K562 (cell line): ENCODE measurements at regions not wholly inside any gene's neighbourhood (a gene's known extent, or its start where the extent isn't known, plus 50 kb on each side); places are given as distances from the start of the nearest gene placed in this dataset.

ENCODE experiments used
- BHLHE40 ChIP-seq: IDR thresholded peaks from 2 replicates; pipeline ENCODE4 v1.6.1; 2011; ENCODE audit warnings: low read length, improper control_type of control experiment
- BRCA1 ChIP-seq, 2 experiments: fragments of 450-650 bp in 1 of 2; sonication (generic) in 1 of 2; formaldehyde crosslinking in 1 of 2; IDR thresholded peaks; 2 replicates each; pipeline versions ENCODE4 v1.5.0 to v1.6.1; 2017 to 2020; ENCODE audit warnings: mild to moderate bottlenecking in 1 of 2, missing genetic modification reagents in 1 of 2
- CTCF ChIP-seq, 3 experiments: IDR thresholded peaks in 2 of 3; conservative IDR thresholded peaks in 1 of 3; 2 replicates each; pipeline ENCODE4 v1.5.1; 2011 to 2012; ENCODE audit warnings: low read length in 3 of 3, mild to moderate bottlenecking in 3 of 3, control low read depth in 2 of 3, improper control_type of control experiment in 1 of 3, inconsistent platforms in 1 of 3, low read depth in 1 of 3, mixed read lengths in 1 of 3, moderate library complexity in 1 of 3; ENCODE audit not compliant: insufficient read depth in 2 of 3
- FOS ChIP-seq: IDR thresholded peaks from 3 replicates; pipeline ENCODE4 v1.6.1; 2011; ENCODE audit not compliant: insufficient read length; ENCODE audit errors: extremely low read depth
- GABPA ChIP-seq: fragments of 200-800 bp; sonication (Bioruptor generic); conservative IDR thresholded peaks from 2 replicates; pipeline ENCODE4 v1.6.1; 2016; ENCODE audit warnings: low read depth, missing genetic modification characterization, missing compliant biosample characterization
- GTF2E2 ChIP-seq: fragments of 200-800 bp; sonication (Bioruptor generic); IDR thresholded peaks from 2 replicates; pipeline ENCODE4 v1.6.1; 2016; ENCODE audit warnings: missing genetic modification characterization, missing compliant biosample characterization
- IRF1 ChIP-seq: sonication (generic); formaldehyde crosslinking; IDR thresholded peaks from 2 replicates; pipeline ENCODE4 v1.8.0; 2022; ENCODE audit warnings: missing genetic modification reagents, mild to moderate bottlenecking, borderline replicate concordance
- KDM2B ChIP-seq: fragments of 250-450 bp; sonication (Bioruptor Pico); IDR thresholded peaks from 2 replicates; pipeline ENCODE4 v1.8.0; 2021; ENCODE audit warnings: mild to moderate bottlenecking, moderate library complexity
- NEUROD1 ChIP-seq: fragments of 150-350 bp; IDR thresholded peaks from 2 replicates; pipeline ENCODE4 v1.6.1; 2014; ENCODE audit warnings: borderline replicate concordance, low read length, low read depth; ENCODE audit not compliant: partially characterized antibody
- PHB2 ChIP-seq: fragments of 450-650 bp; IDR thresholded peaks from 2 replicates; pipeline ENCODE4 v1.6.1; 2017; ENCODE audit warnings: low read depth
- POLR2A ChIP-seq: fragments of 450-650 bp; conservative IDR thresholded peaks from 2 replicates; pipeline ENCODE4 v1.6.1; 2016
- RBM34 ChIP-seq: fragments of 200-400 bp; formaldehyde crosslinking; IDR thresholded peaks from 2 replicates; pipeline ENCODE4 v1.6.1; 2018; ENCODE audit warnings: low read length, borderline replicate concordance; ENCODE audit not compliant: insufficient read depth
- REST ChIP-seq, 2 experiments: fragments of 450-650 bp; formaldehyde crosslinking in 1 of 2; IDR thresholded peaks; 2 replicates each; pipeline versions ENCODE4 v1.4.0 to v1.6.1; 2014 to 2020; ENCODE audit warnings: mild to moderate bottlenecking in 2 of 2, borderline replicate concordance in 1 of 2, low read depth in 1 of 2
- SP1 ChIP-seq: sonication (generic); formaldehyde crosslinking; IDR thresholded peaks from 2 replicates; pipeline ENCODE4 v1.8.1; 2022; ENCODE audit warnings: mild to moderate bottlenecking, missing genetic modification reagents

- TF ChIP-seq GABPA (tag) (no peak), FOS (no peak), NEUROD1 (no peak), GTF2E2 (tag) (no peak), SP1 (CRISPR knock-in tag) (no peak), IRF1 (CRISPR knock-in tag) (no peak), RBM34 (no peak), KDM2B (no peak), BHLHE40 (no peak), PHB2 (no peak), REST (IDR thresholded peaks at IDR 0.05; ENCODE audit: borderline replicate concordance) (no peak), REST (CRISPR knock-in tag; IDR thresholded peaks at IDR 0.05; ENCODE audit: low read depth) (no peak), POLR2A (no peak), CTCF (IDR thresholded peaks at IDR 0.05 in 2 of 3, conservative IDR thresholded peaks at IDR 0.05 in 1 of 3; ENCODE audit: insufficient read depth in 2 of 3, low read depth in 1 of 3, low read length in 3 of 3) (no peak), BRCA1 (IDR thresholded peaks at IDR 0.05) (no peak), BRCA1 (CRISPR knock-in tag; IDR thresholded peaks at IDR 0.05) (no peak)
These were observed 133.5 kb upstream of the TSHZ2 start for GRCh38 chr20:52838510-52839241.
